ENCODE measurements at regions not wholly inside any gene's neighbourhood (a gene's known extent, or its start where the extent isn't known, plus 50 kb on each side); places are given as distances from the start of the nearest gene placed in this dataset.
"Not testable (repeated sequence)": the region's sequence is repeated elsewhere in the genome, so short reads cannot be mapped to it uniquely, and the experiment has no call there.

DNA sequence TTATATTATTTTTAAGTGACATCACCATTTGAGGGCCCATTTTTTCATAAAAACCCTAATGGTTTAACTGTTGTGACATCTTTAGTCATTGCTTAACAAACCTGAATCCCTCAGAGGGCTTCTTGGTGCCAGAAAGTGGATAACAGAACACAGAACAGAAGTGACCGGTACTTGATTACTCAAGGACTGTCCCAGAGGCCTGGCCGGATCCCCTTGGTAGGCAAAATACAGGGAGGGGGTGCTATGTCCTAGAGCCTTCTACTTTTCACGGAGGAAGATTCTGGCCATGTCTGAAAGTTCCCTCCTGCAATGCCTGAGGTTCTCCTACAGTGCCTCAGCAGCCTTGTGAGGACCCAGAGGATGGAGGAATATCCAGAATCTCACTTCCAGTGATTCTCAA, 94.3 kb upstream of the DCLK2 start:
- DNase-seq (ENCODE audit: insufficient read length, low spot score) (no peak), FAIRE-seq (no peak)

DNA sequence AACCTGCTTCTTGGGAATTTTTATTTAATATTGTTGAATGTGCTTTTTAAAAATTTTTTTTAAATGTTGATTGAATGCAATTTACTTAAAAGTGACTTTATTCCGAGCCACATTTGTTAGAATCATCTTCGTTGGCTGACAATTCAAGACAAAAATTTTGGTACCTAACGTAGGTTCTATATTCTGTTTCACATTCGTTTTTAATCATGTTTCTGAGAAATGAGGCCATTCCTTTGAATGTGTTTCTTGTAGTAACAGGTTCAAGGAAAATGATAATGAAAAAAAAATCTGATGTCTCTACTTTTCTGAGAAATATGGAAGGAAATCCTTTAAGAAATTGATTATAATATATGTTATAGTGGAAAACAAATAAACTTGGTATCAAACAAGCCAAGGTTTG, 92.3 kb upstream of the DCLK2 start:
- no peak for FAIRE-seq
- DNase-seq (ENCODE audit: insufficient read length, low spot score): no peak

DNA sequence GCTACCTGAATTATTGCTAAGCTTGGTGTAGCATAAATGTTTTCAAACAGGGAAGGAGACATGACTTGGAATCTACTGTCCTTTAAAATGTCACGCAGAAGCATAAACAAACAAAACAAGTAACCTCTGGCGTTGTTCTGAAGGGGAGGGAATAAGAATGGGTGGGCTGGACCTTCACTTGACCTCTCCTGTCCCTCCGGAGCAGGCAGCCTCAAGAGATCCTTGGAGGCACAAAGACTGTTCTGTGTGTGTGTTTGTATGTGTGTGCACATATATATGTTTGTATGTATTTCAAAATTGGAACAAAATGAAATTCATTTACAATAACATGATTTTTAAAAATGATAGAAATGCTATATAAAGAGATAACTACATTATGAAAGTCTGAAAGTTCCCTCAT, 91.3 kb upstream of the DCLK2 start:
- FAIRE-seq (no peak), DNase-seq (ENCODE audit: insufficient read length, low spot score) (no peak)

DNA sequence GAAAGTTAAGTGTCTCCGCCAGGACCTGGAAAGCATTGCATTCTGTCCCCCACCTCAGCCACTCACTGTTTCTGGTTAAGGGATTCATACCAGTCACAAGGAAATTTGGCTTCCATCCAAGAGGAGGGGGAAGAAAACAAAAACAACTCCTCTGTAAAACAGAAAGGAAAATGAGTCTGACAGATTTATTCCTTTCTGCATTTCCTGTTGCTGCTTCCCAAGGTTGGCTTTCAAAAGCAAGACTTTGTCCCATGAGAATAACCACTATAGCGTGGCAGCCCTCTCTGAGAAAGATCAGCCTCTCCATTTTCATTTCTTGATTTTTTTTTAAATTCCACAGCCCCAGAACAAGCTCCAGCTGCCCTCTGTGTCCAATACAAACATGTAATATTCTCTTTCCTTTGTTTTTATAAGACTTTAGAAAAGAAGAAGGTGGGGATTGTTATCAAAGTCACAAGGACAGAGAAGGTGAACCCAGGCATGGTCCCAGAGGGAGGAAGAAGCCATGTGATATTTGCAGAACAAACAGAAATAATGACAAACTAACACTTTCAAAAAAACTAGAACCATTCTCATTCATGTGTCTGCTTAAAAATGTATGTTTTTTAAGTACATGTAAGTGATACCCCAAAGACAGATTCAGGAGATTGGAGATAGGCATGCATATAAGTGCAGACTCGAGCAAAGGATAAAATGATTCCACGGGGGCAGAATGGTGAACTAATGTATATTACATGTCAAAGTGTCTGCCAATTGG, 90.7 kb upstream of the DCLK2 start:
- FAIRE-seq: no peak
- no peak for DNase-seq (ENCODE audit: insufficient read length, low spot score)

DNA sequence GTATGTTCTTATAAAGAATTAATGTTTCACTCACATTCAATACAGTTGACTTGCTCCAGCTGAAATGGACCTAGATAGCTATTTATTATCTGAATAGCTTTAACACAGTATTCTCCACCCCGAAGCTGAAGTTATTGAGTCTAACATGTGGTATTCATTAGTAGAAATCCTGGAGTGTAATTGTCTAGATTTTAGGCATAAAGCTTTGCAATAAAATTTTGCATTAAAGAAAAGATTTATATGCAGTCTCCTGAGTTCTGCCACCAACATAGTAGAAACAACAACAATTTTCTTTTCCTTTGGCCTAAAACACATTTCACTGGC, 90.2 kb upstream of the DCLK2 start:
- DNase-seq (ENCODE audit: insufficient read length, low spot score) (no peak), FAIRE-seq (no peak)

DNA sequence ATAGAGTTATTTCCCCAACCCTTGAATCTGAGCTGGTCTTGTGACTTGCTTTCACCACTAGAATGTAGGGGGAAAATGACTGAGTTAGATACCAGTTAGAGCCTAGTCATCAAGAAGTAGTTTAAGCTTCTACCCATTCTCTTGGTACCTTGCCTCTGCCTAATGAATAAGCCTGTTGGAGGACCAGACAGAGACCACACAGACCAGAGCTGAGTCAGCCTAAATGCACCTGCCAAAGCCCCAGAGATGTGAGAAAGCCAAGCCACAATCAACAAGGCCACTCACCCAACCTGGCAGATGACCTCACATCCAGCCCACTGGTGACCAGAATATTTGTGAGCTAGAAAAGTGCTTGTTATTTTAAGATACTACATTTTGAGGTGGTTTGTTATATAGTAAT, 85.2 kb upstream of the DCLK2 start:
- no peak for FAIRE-seq

DNA sequence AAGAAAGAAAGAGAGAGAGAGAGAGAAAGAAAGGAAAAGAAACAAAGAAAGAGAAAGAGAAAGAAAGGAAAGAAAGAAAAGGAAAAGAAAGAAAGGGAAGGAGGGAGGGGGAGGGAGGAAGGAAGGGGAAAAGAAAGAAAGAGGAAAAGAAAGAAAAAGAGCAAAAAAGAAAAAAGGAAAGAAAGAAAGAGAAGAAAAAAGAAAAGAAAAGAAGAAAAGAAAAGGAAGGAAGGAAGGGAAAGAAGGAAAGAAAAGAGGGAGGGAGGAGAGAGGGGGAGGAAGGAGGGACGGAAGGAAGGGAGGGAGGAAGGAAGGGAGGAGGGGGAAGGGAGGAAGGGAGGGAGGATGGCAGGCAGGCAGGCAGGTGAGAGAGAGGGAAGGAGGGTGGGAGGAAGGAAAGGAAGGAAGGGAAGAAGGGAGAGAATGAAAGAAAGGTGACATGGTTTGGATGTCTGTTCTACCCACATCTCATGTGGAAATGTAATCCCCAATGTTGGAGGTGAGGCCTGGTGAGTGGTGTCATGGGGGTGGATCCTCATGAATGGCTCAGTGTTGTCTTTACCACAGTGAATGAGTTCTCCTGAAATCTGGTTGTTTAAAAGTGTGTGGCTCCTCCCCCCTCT, 83.0 kb upstream of the DCLK2 start:
- FAIRE-seq (no peak), DNase-seq (ENCODE audit: insufficient read length, low spot score) (no peak)

More for the DNA sequence above, 85.2 kb upstream of the DCLK2 start:
- no peak for DNase-seq (ENCODE audit: insufficient read length, low spot score)

DNA sequence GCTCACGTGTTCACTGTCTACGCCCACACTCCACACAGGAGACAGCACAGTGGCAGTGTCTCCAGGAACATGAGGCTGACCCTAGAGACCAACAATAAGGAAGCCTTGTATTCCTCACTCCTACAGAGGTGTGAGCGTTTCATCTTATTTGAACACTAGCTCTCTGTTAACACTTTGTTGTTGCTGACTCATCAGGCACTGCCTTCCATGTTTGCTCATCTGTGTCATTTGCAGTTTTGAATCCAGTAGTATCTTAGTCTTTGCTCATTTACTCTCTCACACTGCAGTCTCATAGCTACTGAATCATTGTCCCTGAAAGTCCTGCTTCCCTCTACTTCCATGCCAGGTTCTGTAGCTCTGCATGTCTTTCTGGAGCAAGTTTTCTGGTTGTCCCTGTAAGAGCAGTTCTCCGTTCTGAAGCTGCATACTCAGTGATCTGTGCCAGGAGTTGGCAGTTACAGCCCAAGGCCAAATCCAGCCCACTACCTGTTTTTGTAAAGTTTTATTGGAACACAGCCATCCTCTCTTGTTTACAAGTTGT, 80.3 kb upstream of the DCLK2 start:
- FAIRE-seq (no peak), DNase-seq (ENCODE audit: insufficient read length, low spot score) (no peak)

DNA sequence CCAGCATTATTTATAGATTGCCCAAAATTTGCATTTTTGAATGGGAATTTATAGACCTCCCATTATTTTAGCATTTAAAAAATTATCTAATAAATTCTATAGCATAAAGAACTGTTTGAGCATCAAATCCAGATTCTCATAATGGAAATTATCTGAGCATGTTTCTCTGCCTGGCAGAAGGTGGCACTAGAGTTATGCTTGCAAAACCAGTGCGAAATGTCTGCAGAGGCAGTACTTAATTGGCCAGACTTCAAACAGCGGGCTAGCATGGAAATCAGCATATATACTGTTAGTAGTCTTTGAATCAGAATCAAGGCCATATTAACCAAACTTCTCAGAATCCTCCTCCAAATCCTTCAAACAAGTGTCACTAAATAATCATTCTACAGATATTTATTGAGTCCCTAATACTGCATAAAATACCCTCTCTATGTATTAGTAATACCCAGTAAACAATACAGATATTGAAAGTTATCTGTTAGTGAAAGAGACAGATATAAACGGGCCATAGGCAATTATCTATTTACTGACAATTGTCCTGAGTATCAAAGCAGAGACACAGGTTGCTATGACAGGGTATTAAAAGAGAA, 78.7 kb upstream of the DCLK2 start:
- peak; percentile 49 for FAIRE-seq
- no peak for DNase-seq (ENCODE audit: insufficient read length, low spot score)

DNA sequence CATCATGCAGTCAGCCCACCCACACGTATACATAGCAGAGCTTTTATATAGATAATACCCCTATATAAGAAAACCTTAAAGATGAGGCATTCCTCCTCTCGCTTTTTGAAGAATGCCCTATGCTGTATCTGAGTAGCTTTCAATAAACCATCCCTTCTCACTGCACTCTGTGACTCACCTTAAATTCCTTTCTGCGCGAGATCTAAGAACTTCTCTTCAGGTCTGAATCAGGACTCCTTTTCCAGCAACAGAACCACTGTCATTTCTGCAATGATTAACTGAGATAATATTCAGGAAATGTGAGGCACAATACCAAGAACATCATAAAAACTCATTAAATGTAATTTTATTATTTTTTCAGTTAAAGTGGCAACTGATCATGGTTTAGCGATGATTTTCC, 76.4 kb upstream of the DCLK2 start:
- FAIRE-seq: no peak
- no peak for DNase-seq (ENCODE audit: insufficient read length, low spot score)

DNA sequence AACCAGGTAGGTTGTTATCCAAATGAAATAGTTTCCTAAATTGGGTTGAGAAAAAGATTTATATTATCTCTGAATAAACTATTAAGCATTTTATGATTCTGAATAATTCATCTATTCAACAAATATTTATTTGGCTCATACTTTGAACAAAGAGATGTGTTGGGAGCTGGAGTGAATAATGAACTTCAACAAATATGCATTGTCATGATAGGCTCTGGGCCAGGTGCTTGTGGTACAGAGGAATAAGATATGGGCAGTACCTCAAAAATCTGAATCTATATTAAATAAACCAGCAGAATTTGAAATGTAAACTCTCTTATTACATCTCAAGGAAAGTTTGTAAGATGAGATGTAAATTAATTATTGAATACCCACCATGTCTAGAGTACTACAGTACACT, 75.7 kb upstream of the DCLK2 start:
- FAIRE-seq (no peak), DNase-seq (ENCODE audit: insufficient read length, low spot score) (no peak)

DNA sequence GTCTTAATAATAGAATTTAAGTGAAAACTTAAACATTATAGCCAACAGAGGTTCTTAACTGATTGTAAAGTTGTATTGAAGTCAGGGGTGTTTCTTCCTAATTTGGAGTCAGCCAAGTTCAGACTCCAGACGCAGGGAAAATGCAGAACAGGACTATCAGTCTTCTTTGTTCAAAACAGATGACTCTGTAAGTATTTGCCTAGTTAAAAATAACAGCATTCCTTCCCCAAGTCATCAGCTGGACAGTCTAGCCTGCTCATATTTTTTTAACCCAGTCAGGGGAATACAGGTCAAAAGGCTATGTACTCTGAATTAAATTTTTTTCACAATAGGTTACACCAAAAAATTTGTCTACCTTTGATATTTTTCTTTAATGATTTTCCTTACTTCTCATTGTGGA, 73.8 kb upstream of the DCLK2 start:
- no peak for DNase-seq (ENCODE audit: insufficient read length, low spot score)
- no peak for FAIRE-seq

DNA sequence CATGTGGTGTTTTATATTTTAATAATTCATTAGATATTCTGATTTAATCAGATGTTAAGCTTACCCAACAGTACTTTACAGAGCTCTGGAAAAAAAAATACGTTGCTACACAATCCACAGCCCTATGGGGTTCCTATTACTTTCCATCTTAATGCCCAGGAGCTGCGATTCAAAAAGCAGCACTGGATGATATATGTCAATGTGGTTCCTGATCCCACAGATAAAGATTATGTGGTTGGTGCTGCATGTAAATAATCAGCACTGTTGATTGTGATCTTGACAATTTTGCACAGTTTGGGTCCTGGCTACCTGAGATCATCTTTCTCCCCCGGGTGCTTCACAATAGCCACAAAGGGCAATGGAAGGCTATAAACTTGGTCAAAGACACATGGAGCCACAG, 72.7 kb upstream of the DCLK2 start:
- DNase-seq (ENCODE audit: insufficient read length, low spot score) (no peak), FAIRE-seq (no peak)

DNA sequence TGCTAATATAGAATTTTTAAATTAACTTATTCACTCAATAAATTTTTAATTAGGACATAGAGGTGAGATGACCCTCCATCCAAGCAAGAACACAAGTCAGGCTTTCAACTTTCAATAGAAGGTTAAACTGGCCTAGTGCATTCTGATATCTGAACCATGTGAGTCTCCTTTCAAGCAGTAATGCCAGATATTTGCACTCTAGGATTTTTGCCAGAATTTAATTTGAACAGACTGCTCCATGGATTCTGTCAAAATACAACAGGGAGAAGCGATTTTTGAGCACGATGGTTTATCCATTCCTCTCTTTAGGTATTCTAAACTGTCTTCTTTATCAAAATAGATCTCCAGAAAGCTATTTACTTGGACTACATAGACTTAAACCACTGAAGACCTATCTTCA, 72.0 kb upstream of the DCLK2 start:
- no peak for FAIRE-seq

DNA sequence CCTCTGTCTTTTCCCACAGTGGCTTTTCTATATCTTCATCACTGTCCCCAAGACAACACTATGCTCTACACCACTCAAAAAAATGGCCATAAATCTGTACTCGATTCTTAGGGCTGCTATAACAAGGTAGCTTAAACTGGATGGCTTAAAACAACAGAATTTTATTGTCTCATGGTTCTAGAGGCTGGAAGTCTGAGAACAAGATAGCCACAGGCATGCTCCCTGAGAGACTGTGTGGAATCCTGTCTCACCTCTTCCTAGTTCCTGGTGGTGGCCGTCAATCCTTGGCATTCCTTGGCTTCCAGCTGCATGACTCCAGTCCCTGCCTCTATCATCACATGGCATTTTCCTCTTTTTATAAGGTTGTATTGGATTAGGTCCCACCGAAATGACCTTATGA, 70.7 kb upstream of the DCLK2 start:
- FAIRE-seq: no peak

More for the DNA sequence above, 72.0 kb upstream of the DCLK2 start:
- no peak for DNase-seq (ENCODE audit: insufficient read length, low spot score)

DNA sequence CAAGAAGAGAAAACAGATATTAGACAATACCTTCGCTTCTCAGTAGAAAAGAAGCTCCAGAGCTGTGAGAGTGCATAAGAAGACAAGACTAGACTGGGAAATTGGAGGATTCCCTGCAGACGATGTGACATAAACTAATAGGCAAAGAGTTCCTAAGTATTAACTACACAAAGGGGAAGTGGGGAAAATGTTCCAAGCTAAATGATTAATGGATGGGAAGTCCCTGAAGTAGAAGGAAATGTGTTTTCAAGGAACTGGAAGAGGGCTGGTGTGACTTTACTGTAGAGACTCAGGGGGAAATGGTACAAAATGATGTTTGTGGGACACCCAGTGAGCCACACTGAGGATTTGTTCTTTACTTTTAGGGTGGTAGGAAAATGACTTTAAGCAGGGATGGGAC, 69.7 kb upstream of the DCLK2 start:
- no peak for DNase-seq (ENCODE audit: insufficient read length, low spot score)
- no peak for FAIRE-seq

More for the DNA sequence above, 70.7 kb upstream of the DCLK2 start:
- DNase-seq (ENCODE audit: insufficient read length, low spot score): no peak

DNA sequence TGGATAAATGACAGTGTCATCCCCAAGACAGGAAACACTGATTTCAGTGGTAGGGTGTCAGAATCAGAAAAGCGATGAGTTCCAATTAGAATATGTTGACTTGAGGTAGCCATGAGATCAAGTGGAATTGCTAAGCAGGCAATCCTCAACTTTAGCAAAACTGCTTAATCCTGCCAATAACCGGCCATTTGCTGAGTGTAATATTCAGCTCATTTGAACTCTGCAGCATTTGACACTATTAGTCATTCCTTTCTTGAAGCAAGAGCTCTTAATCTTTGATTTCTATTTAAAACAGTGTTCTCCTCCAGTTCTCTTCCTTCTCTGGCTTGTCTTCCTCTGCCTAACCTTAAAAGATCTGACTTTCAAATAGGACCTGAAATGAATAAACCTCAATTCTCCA, 68.7 kb upstream of the DCLK2 start:
- DNase-seq (ENCODE audit: insufficient read length, low spot score): no peak
- FAIRE-seq: no peak

DNA sequence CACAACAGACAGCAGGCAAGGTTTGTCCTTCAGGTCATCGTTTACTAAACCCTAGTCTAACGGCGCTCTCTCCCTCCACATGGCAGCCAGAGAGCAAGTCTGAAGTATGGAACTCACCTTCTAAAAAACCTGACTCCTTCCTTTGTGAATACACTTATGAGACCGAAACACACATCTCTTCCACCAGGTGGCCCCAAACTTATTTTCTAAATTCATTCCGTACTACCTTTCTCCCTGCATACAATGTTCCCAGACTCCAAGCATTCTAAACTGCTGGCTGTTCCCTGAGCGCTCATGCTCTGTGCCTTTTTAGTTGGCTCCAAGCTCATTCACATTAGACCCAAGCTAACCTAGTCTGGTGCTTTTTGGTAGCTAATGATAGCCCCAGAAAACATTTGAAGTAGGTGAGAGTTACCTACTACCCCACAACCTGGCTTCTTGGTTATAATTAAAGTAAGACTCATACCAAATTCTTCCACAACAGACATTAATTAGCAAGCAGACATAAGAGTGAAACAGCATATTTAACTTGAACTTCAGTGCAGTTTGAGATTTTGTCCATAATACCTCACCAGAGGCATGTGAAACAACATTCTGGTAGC, 67.6 kb upstream of the DCLK2 start:
- no peak for DNase-seq (ENCODE audit: insufficient read length, low spot score)
- no peak for FAIRE-seq

DNA sequence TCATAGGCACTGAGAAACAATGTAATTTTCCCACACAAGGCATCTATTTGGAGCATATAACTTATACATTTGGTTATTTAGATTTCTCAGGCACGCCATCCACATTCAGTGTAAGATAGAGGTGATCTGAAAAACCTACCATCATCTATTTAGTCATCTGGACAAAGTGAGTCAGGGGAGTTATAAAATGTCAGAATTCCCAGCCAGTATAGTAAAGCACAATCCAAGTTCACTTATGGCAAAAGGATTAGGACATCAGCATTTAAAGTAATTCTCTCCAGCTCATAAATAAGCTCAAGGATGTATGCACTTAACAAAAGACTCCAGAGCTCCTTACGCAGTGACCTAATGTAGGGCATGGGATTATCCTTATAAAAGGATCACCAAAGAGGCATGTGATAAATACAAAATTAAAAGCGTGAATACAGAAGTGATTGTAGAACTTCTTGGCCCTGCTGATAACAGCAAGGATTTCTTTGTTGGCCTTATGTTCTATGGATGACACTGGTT, 65.3 kb upstream of the DCLK2 start:
- DNase-seq (ENCODE audit: insufficient read length, low spot score) (no peak), FAIRE-seq (no peak)

DNA sequence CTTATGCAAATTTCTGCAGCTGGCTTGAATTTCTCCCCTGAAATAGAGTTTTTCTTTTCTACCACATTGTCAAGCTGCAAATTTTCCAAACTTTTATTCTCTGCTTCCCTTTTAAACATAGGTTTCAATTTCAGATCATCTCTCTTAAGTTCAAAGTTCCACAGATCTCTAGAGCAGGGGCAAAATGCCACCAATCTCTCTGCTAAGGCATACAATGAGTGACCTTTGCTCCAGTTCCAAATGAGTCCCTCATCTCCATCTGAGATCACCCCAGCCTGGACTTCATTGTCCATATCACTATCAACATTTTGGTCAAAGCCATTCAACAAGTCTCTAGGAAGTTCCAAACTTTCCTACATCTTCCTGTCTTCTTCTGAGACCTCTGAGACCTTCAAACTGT, 62.3 kb upstream of the DCLK2 start:
- not testable (repeated sequence) for DNase-seq (ENCODE audit: insufficient read length, low spot score); FAIRE-seq

DNA sequence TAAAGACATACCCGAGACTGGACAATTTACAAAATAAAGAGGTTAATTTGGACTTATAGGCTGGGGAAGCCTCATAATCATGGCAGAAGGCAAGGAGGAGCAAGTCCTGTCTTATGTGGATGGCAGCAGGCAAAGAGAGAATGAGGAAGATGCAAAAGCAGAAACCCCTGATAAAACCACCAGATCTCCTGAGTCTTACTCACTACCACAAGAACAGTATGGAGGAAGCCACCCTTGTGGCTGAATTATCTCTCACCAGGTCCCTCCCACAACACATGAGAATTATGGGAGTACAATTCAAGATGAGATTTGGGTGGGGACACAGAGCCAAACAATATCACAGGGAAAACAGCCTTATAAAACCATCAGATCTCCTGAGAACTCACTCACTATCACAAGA, 61.6 kb upstream of the DCLK2 start:
- not testable (repeated sequence) for FAIRE-seq; DNase-seq (ENCODE audit: insufficient read length, low spot score)
